SH-SY5Y (cell line): ENCODE measurements at regions not wholly inside any gene's neighbourhood (a gene's known extent, or its start where the extent isn't known, plus 50 kb on each side); places are given as distances from the start of the nearest gene placed in this dataset.

Source experiments
- GATA2 ChIP-seq: IDR thresholded peaks from 2 replicates; pipeline ENCODE4 v1.6.1; 2011; ENCODE audit warnings: mild to moderate bottlenecking, low read depth, low read length
- GATA3 ChIP-seq: IDR thresholded peaks from 2 replicates; pipeline ENCODE4 v1.6.1; 2011; ENCODE audit warnings: low read depth, mild to moderate bottlenecking, low read length, moderate library complexity

DNA sequence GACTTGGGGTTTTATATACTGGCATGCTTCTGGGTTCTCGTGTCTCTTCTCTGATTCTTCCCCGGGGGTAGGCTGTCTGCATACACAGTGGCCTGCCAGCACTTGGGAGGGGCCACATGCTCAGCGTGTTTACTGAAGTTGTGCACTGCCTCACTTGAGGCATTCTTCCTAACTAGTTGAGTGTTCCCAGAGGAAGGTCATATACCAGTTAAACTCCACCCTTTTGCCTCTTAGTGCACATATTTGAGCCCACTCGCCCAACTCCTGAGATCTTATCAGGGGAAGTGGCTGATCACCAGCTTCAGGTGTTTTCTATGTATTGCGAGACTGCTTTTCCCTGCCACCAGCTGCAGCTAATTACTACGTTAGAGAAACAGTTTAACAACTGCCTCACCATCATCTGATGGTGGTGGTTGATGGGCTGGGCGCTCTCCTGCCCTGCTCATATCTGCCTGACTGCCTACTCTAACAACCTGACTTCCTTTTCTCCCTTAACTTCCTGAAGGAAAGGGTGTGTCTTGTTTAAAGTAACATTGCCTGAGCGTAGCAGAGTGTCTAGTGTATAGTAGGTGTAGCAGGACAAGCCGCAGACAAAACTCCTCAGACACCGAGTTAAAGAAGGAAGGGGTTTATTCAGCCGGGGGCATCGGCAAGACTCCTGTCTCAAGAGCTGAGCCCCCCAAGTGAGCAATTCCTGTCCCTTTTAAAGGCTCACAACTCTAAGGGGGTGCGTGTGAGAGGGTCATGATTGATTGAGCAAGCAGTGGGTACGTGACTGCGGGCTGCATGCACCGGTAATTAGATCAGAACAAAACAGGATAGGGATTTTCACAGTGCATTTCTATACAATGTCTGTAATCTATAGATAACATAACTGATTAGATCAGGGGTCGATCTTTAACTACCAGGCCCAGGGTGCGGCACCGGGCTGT is 60.1 kb upstream of the CLINT1 start:
- no peak for TF ChIP-seq GATA3
- peak; percentile 43 for TF ChIP-seq GATA2
